ENCODE measurements at regions not wholly inside any gene's neighbourhood (a gene's known extent, or its start where the extent isn't known, plus 50 kb on each side); places are given as distances from the start of the nearest gene placed in this dataset.

GRCh38 chr2:19683556-19683955 lies 218.2 kb downstream of the TTC32 start:
- H3K4me3 ChIP-seq (ENCODE audit: low read depth, low read length, poor library complexity, severe bottlenecking) = no peak overlapping the region

GRCh38 chr2:19682493-19682892 lies 219.3 kb downstream of the TTC32 start:
- no peaks in the 10 kb centered on the region for H3K36me3 ChIP-seq (ENCODE audit: insufficient read depth, low read length)
- no peak overlapping the region for H3K4me3 ChIP-seq (ENCODE audit: low read depth, low read length, poor library complexity, severe bottlenecking)
- H3K27me3 ChIP-seq (ENCODE audit: insufficient read depth, low read length) = no peaks in the 10 kb centered on the region
- H2AFZ ChIP-seq (ENCODE audit: low read length) = no peak overlapping the region
- no peak for TF ChIP-seq EZH2 (IDR thresholded peaks at IDR 0.05; ENCODE audit: borderline replicate concordance, low read length)
- TF ChIP-seq CTCF (IDR thresholded peaks at IDR 0.05; ENCODE audit: low read length) = no peak
- H3F3A ChIP-seq (ENCODE audit: insufficient read depth, low read length) = no peaks in the 10 kb centered on the region
- H3K9me3 ChIP-seq (ENCODE audit: low read length) = no peaks in the 10 kb centered on the region
- no peak overlapping the region for H3K27ac ChIP-seq (ENCODE audit: low read depth, low read length, poor library complexity, severe bottlenecking)
- H3K79me2 ChIP-seq (ENCODE audit: insufficient read depth, low read length) = no peaks in the 10 kb centered on the region
- H3K4me1 ChIP-seq (ENCODE audit: insufficient read depth, low read length, severe bottlenecking) = no peaks in the 10 kb centered on the region
- H4K20me1 ChIP-seq (ENCODE audit: insufficient read depth, low read length) = no peaks in the 10 kb centered on the region; the same call in 1 of the 2 replicates
- H3K4me2 ChIP-seq (ENCODE audit: low read length) = no peak overlapping the region
- H3K9ac ChIP-seq (ENCODE audit: low read length) = no peak overlapping the region
- no peaks in the 10 kb centered on the region for H3K9me2 ChIP-seq (ENCODE audit: low read depth, low read length)

More at GRCh38 chr2:19683556-19683955, 218.2 kb downstream of the TTC32 start:
- no peaks in the 10 kb centered on the region; the same call in 1 of the 2 replicates for H4K20me1 ChIP-seq (ENCODE audit: insufficient read depth, low read length)
- H3K9ac ChIP-seq (ENCODE audit: low read length) = no peak overlapping the region
- H3K27me3 ChIP-seq (ENCODE audit: insufficient read depth, low read length) = no peaks in the 10 kb centered on the region
- no peaks in the 10 kb centered on the region for H3K36me3 ChIP-seq (ENCODE audit: insufficient read depth, low read length)
- no peaks in the 10 kb centered on the region for H3F3A ChIP-seq (ENCODE audit: insufficient read depth, low read length)
- no peak for TF ChIP-seq EZH2 (IDR thresholded peaks at IDR 0.05; ENCODE audit: borderline replicate concordance, low read length)
- TF ChIP-seq CTCF (IDR thresholded peaks at IDR 0.05; ENCODE audit: low read length) = no peak
- no peaks in the 10 kb centered on the region for H3K4me1 ChIP-seq (ENCODE audit: insufficient read depth, low read length, severe bottlenecking)
- H3K4me2 ChIP-seq (ENCODE audit: low read length) = no peak overlapping the region
- H3K9me2 ChIP-seq (ENCODE audit: low read depth, low read length) = no peaks in the 10 kb centered on the region
- H3K79me2 ChIP-seq (ENCODE audit: insufficient read depth, low read length) = no peaks in the 10 kb centered on the region
- no peak overlapping the region for H3K27ac ChIP-seq (ENCODE audit: low read depth, low read length, poor library complexity, severe bottlenecking)
- no peak overlapping the region for H2AFZ ChIP-seq (ENCODE audit: low read length)
- no peaks in the 10 kb centered on the region for H3K9me3 ChIP-seq (ENCODE audit: low read length)

GRCh38 chr2:19677825-19678518 lies 223.8 kb downstream of the TTC32 start:
- TF ChIP-seq CTCF (IDR thresholded peaks at IDR 0.05; ENCODE audit: low read length) (no peak), EZH2 (IDR thresholded peaks at IDR 0.05; ENCODE audit: borderline replicate concordance, low read length) (no peak)
- Histone ChIP-seq H3K4me3 (ENCODE audit: low read depth, low read length, poor library complexity, severe bottlenecking) (no peak overlapping the region), H3K27ac (ENCODE audit: low read depth, low read length, poor library complexity, severe bottlenecking) (no peak overlapping the region), H2AFZ (ENCODE audit: low read length) (no peak overlapping the region), H3K79me2 (ENCODE audit: insufficient read depth, low read length) (no peaks in the 10 kb centered on the region), H3K9me3 (ENCODE audit: low read length) (no peaks in the 10 kb centered on the region), H3K27me3 (ENCODE audit: insufficient read depth, low read length) (no peaks in the 10 kb centered on the region), H3K36me3 (ENCODE audit: insufficient read depth, low read length) (no peaks in the 10 kb centered on the region), H3K4me2 (ENCODE audit: low read length) (no peak overlapping the region), H3K9ac (ENCODE audit: low read length) (no peak overlapping the region), H4K20me1 (ENCODE audit: insufficient read depth, low read length) (no peaks in the 10 kb centered on the region), H3F3A (ENCODE audit: insufficient read depth, low read length) (no peaks in the 10 kb centered on the region), H3K4me1 (ENCODE audit: insufficient read depth, low read length, severe bottlenecking) (no peaks in the 10 kb centered on the region), H3K9me2 (ENCODE audit: low read depth, low read length) (no peaks in the 10 kb centered on the region)

Data from OCI-LY1 (cell line).